Fibroblast of lung (primary cell): ENCODE measurements at regions not wholly inside any gene's neighbourhood (a gene's known extent, or its start where the extent isn't known, plus 50 kb on each side); places are given as distances from the start of the nearest gene placed in this dataset.
"Not testable (repeated sequence)": the region's sequence is repeated elsewhere in the genome, so short reads cannot be mapped to it uniquely, and the experiment has no call there.

Experiments
- DNase-seq, 2 donors: peaks; one replicate each; pipeline versions ENCODE4 v3.0.0 to v3.0.0-alpha.2; 2010; ENCODE audit warnings: low read depth in 2 of 2
- H2AFZ ChIP-seq: 2 replicates; pipeline ENCODE4 v1.5.1; 2012; ENCODE audit warnings: low read length, control low read depth, inconsistent platforms
- H3K27ac ChIP-seq: 2 replicates; pipeline ENCODE4 v1.5.1; 2011; ENCODE audit warnings: low read length, control low read depth; ENCODE audit not compliant: insufficient read depth
- H3K27me3 ChIP-seq: 2 replicates; pipeline ENCODE4 v1.5.1; 2011; ENCODE audit warnings: mild to moderate bottlenecking, low read length; ENCODE audit not compliant: control insufficient read depth, insufficient read depth
- H3K36me3 ChIP-seq: 2 replicates; pipeline ENCODE4 v1.5.1; 2011; ENCODE audit warnings: low read length; ENCODE audit not compliant: control insufficient read depth, insufficient read depth
- H3K4me1 ChIP-seq: 2 replicates; pipeline ENCODE4 v1.5.1; 2011; ENCODE audit warnings: low read length; ENCODE audit not compliant: control insufficient read depth, insufficient read depth; ENCODE audit errors: extremely low read depth
- H3K4me2 ChIP-seq: 2 replicates; pipeline ENCODE4 v1.5.1; 2011; ENCODE audit warnings: low read length, control low read depth; ENCODE audit not compliant: insufficient read depth; ENCODE audit errors: extremely low read depth
- H3K4me3 ChIP-seq, 4 experiments: fragments of 200-600 bp in 1 of 4; sonication (generic) in 1 of 4; replicated peaks in 1 of 4; 2 replicates each; pipeline ENCODE4 v1.5.1; 2011 to 2016; ENCODE audit warnings: low read length in 4 of 4, low read depth in 3 of 4, mild to moderate bottlenecking in 3 of 4, control low read depth in 2 of 4, inconsistent platforms in 1 of 4, mixed read lengths in 1 of 4; ENCODE audit not compliant: insufficient read depth in 1 of 4; ENCODE audit errors: control extremely low read depth in 1 of 4
- H3K79me2 ChIP-seq: 2 replicates; pipeline ENCODE4 v1.5.1; 2012; ENCODE audit warnings: mild to moderate bottlenecking, low read length, inconsistent platforms; ENCODE audit not compliant: control insufficient read depth, insufficient read depth
- H3K9ac ChIP-seq: 2 replicates; pipeline ENCODE4 v1.5.1; 2011; ENCODE audit warnings: mild to moderate bottlenecking, low read length, control low read depth; ENCODE audit not compliant: insufficient read depth
- H3K9me3 ChIP-seq: 2 replicates; pipeline ENCODE4 v1.5.1; 2012; ENCODE audit warnings: low read depth, low read length; ENCODE audit not compliant: control insufficient read depth, insufficient read depth
- H4K20me1 ChIP-seq: 2 replicates; pipeline ENCODE4 v1.5.1; 2011; ENCODE audit warnings: low read length; ENCODE audit not compliant: control insufficient read depth, insufficient read depth; ENCODE audit errors: extremely low read depth
- CTCF ChIP-seq, 2 donors: IDR thresholded peaks in 1 of 2; conservative IDR thresholded peaks in 1 of 2; 1 replicate in 1 of 2; 2 replicates in 1 of 2; pipeline ENCODE4 v1.5.1; 2011 to 2012; ENCODE audit warnings: low read length in 2 of 2, control low read depth in 1 of 2, inconsistent platforms in 1 of 2, low read depth in 1 of 2, mild to moderate bottlenecking in 1 of 2
- EZH2 ChIP-seq: IDR thresholded peaks from 2 replicates; pipeline ENCODE4 v1.5.1; 2012; ENCODE audit warnings: low read length, control low read depth, mild to moderate bottlenecking; ENCODE audit errors: missing control alignments

GRCh38 chr13:64579331-64579730 lies 2650.8 kb downstream of the PCDH9 start:
- Histone ChIP-seq H3K36me3 (no peaks in the 10 kb centered on the region), H3K4me3 (no peak overlapping the region), H3K4me1 (no peaks in the 10 kb centered on the region), H3K27ac (no peak overlapping the region), H3K4me2 (no peak overlapping the region), H4K20me1 (no peaks in the 10 kb centered on the region), H2AFZ (no peak overlapping the region), H3K79me2 (no peaks in the 10 kb centered on the region), H3K9me3 (no peaks in the 10 kb centered on the region), H3K9ac (no peak overlapping the region), H3K27me3 (no peaks in the 10 kb centered on the region)
- DNase-seq, result no peak
- TF ChIP-seq CTCF (conservative IDR thresholded peaks at IDR 0.05 in 1 of 2, IDR thresholded peaks at IDR 0.05 in 1 of 2; ENCODE audit: low read depth in 1 of 2, low read length in 2 of 2), result no peak
- no peak for TF ChIP-seq EZH2

- Histone ChIP-seq H2AFZ (no peak overlapping the region), H3K4me1 (no peaks in the 10 kb centered on the region), H4K20me1 (no peaks in the 10 kb centered on the region), H3K27me3 (no peaks in the 10 kb centered on the region), H3K36me3 (no peaks in the 10 kb centered on the region), H3K9ac (no peak overlapping the region), H3K79me2 (no peaks in the 10 kb centered on the region), H3K4me3 (no peak overlapping the region), H3K4me2 (no peak overlapping the region), H3K9me3 (no peaks in the 10 kb centered on the region), H3K27ac (no peak overlapping the region)
- no peak for TF ChIP-seq CTCF (conservative IDR thresholded peaks at IDR 0.05 in 1 of 2, IDR thresholded peaks at IDR 0.05 in 1 of 2; ENCODE audit: low read depth in 1 of 2, low read length in 2 of 2)
- no peak for TF ChIP-seq EZH2
- DNase-seq, result no peak
These were observed 2661.4 kb downstream of the PCDH9 start for GRCh38 chr13:64568748-64569147.

GRCh38 chr13:64558031-64558430 lies 2672.1 kb downstream of the PCDH9 start:
- H3K27ac ChIP-seq, H3K4me2 ChIP-seq, H3K79me2 ChIP-seq, H3K27me3 ChIP-seq, DNase-seq, H3K9ac ChIP-seq, H4K20me1 ChIP-seq, H3K36me3 ChIP-seq, H3K4me3 ChIP-seq, H3K4me1 ChIP-seq, H3K9me3 ChIP-seq, H2AFZ ChIP-seq: not testable (repeated sequence)
